HG02943 (cell line): ENCODE measurements at regions not wholly inside any gene's neighbourhood (a gene's known extent, or its start where the extent isn't known, plus 50 kb on each side); places are given as distances from the start of the nearest gene placed in this dataset.

Experiments used
- ATAC-seq: cut with Tn5 transposase; IDR thresholded peaks from one replicate; pipeline ENCODE4 v1.9.1; 2021; ENCODE audit warnings: mild to moderate bottlenecking, low read depth, moderate library complexity; ENCODE audit not compliant: unreplicated experiment

DNA sequence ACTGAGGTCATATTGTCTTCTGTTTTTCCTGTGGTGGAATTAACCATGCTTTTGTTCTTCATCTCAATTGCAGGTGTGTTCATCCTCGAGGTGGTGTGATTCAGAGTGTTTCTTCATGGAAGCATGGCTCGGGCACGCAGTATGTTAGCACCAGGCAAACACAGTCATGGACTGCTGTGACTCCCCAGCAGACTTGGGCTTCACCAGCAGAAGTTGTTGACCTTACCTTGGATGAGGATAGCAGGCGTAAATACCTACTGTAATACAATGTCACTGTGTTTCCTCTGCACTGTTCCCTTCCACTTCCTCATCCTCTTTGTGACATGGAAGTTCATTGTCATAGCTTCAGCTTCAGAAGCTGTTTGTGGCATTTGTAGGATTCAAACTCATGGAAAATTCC is 158.7 kb downstream of the HAUS1 start:
- no peak for ATAC-seq

DNA sequence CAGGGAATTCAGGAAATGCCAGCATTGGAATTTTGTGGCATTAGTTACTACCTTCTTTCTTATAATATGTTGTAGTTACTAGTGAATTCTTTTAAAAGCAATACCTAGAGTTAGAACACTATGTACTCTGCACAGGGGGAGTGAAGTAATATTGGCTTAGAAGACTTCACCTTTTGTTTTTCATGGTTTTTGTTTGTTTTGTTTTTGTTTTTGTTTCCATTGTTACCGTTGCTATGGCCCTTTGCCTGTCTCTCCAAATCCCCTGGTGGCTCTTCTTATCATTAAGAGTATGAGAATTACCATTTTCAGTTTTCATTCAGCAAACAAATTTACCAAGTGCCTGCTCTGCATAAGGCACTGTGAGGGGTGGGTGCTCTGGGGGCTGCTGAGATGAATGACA is 160.1 kb downstream of the HAUS1 start:
- no peak for ATAC-seq

DNA sequence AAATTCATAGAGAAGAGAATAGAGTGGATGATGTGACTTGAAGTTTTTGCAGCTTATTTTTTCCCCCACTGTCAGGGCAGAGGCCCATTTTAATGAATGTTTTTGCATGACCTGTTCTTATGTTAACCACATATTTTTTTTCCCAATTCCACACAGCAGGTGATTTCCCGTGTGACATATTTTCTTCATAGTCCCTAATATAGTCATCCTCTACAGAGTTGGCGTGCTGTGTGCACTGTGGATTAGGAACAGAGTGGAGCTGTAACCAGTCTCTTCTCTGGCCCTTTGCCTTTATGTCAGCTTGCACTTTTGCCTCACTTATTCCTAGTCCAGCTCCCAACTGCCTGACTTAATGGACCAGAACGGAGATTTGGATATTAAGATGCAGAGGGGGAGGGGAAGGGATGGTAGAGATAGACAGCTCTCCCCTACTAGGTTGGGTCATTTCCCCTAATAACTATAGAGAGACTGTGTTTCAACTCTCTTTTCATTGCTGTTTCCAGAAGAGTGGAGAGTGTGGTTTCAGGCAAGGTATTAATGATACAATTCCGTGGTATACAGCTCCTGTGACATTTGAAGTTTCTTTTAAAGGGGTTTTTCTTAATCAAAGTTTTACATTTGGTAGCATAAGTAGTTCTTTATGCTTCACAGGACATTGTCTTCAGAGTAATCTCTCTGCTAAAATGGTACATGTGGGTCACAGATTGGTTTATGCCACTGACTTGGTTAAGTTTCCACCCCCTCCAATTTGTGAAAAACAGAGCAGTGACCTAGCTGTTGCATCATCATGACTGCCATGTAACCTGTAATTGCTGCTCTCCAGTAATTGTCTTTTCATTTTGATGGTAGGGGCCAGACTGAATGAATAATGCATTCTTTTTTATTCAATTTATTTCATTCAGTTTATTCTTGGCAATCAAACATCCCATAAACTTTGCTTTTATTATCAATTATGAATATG is 161.3 kb downstream of the HAUS1 start:
- no peak for ATAC-seq

DNA sequence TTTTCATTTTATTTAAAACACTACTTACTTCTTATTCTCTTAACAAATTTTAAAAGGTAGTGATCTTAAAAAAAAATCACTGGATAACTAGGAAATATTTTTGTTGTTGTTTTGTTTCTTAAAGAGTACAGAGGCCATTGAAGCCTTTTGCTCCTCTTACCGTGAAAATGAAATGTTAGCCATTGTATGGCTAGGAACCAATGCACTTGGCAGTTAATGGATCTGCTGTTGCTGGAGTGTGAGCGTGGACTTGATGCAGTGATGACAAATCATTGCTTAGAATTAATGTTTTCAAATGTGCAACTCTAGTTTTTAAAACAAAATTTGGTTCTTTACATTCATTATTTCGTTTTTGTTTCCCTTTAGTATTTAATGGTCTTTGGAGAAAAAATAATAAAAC is 162.3 kb downstream of the HAUS1 start:
- no peak for ATAC-seq

DNA sequence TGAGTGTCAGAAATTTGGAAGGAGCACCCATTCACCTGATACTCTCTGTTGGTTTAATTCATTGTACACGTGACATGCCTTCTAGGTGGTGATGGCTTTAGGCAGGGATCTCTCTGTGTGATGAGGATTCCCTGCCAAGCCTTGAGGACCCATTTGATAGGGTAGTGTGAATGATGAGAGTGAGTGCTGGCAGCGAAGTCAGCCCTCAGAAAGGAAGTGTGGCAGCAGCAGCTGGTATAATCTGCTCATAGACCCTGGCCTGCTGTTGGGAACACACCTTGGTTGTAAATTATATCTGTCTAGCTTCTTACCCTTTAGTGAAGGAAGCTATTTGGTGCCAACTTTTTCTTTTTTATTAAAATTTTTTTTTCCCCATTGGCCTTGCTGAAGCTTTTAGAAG is 164.5 kb downstream of the HAUS1 start:
- ATAC-seq = no peak

DNA sequence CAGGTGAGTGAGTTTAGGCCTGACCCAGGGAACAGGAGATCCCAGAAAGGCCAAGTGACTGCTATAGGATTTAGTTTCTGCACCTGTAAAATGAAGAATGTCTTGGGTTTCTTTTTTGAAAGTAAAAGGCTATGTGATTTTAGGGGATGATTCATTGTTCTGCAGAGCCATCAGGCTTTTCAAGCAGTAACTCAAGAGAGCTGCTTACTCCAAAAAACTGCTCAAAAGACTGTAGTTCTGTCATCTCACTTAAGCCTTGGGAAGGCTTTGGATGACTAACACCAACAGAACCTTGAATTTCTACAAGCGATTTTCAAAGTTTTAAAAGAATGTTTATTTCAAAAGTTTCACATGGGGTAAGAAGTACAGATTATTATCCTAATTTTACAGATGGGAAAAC is 165.1 kb downstream of the HAUS1 start:
- ATAC-seq = no peak

DNA sequence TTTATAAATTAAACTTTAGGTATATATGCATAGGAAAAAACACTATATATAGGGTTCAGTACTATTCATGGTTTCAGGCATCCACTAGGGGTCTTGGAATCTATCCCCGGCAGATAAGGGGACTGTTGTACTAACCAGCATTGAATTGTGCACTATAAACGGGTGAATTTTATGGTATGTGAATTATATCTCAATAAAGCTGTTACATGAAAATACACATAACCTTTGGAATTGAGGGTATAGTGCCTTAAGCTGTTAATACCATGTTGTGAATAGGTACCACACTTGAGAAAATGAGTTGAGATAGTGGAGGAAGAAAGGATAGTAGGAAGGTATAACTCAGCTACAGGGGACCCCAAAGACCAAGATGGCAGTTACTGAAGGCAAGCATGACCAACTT is 167.3 kb downstream of the HAUS1 start:
- ATAC-seq = no peak

DNA sequence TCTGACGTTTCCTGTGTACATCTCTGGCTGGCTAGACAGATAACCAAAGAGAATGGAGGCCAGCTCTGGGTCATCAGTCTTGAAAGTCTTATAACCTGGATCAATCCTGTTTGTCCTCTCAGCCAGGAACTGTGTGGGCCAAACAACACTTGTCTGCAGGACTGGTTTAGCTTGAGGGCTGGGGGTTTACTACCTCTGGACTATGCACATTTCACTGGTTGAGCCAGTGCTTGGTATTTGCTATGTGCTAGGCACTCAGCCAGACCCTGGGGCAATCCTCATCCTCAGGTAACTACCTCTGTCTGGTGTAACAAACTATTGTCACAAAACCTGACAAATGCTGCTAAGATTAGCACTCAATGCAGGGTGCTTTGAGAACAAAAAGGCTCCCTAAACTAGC is 169.7 kb downstream of the HAUS1 start:
- ATAC-seq = no peak

DNA sequence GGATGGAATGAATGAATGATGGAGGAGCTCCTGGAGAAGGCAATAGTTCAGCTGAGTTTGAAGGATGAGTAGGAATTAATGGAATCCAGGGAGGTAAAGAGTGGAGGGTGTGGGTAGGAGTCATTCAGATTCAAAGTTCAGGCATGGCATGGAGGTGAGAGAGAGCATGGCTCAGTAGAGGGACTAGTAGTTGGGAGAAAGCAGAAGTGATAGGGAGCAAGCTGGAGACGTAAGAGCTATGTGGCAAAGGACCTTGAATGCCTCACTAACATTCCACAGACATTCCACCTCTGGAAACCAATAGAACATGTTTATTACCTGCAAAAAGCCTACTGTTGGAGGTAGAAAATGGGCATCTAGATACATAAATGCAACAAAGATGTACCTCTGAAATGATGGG is 170.1 kb downstream of the HAUS1 start:
- no peak for ATAC-seq

DNA sequence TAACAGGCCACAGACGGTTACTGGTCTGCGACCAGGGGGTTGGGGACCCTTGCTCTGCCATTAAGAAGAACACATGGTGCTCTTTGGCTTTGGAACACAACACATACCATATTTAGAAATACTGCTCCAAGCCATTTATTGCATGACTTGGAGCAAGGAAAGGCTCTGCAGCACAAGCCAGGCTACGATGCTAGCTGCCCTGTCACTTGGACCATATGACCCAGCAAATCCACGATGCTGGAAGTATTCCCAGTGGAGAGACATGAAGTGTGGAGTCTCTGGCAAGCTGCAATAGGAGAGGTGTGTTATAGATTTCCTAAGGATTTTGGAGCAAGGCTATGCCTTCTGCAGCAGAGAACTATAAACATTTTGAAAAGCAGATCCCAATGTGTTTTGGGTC is 171.2 kb downstream of the HAUS1 start:
- ATAC-seq = no peak

DNA sequence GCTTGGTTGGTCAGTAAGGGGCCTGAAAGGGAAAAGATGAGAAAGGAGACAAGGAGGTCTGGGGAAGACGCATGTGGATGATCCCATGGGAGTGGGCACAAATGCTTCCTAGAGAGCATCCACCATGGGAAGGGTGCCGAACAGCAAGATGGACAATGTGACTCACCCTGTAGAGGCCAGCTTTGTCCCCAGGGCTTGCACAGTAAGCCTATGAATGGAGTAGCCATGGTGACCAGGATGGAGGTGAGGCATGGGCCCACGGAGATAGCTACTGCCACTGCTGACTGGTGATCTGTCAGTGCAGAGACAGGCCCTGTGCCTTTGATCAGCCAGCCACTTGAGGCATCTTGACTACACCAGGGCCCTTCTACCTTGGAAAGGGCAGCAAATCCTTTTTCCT is 172.6 kb downstream of the HAUS1 start:
- no peak for ATAC-seq

DNA sequence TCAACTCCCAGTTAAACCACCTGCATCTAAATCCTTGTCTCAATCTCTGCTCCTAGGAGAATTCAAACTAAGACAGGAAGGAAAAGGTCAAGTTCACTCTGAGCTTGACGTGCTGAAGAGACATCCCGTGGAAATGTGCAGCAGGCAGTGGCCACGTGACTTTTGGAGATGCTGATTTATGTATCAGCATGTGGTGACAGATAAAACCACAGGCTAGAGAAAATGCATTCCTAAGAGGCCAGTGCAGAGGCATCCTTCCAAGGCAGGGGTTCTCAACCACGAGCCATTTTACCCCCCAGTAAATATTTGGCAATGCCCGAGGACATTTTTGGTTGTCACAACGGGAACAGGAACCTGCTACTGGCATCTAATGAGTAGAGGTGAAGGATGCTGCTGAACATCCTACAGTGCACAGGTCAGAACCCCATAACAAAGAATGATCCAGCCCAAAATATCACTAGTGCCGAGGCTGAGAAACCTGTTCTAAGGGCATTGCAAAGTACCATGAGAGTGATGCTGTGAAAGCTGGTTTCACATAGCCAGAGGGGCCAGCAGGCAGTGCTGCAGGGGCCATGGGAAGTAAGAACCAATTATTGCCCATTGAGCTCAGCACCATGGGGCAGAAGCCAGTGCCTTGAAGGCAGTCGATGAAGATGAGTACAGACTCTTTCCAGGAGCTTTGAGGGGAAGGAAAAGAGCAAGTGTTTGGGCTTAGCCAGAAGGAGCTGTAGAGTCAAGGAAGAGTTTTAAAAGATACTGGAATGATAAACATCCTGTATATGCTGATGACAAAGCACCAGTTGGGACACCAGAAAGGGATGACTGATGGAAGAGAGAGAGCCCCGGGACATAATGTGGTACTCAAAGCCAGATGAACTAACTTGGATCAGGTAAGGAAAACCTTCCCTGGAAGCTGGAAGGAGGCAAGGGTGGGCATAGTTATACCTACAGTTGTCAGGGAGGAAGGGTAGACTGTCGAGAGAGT is 174.6 kb downstream of the HAUS1 start:
- no peak for ATAC-seq

DNA sequence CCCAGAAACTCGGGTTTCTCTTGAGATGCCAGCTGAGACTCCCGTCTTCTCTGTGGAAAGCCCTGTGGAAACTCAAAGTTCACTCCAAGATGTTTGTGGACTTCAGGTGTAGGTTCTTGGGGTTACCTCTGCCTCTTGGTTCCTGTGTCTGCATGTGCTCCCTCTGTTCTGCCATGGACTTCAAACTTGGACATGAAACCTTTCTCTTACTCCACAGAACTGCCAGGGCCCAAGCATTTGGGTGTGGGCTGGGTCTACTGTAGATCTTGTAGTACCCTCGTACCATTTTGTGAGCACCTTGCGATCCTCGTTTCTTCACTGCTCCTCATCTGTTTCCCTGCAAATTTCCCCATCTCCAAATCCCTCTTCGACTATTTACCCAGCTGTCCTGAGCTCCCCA is 175.5 kb downstream of the HAUS1 start:
- ATAC-seq = no peak

DNA sequence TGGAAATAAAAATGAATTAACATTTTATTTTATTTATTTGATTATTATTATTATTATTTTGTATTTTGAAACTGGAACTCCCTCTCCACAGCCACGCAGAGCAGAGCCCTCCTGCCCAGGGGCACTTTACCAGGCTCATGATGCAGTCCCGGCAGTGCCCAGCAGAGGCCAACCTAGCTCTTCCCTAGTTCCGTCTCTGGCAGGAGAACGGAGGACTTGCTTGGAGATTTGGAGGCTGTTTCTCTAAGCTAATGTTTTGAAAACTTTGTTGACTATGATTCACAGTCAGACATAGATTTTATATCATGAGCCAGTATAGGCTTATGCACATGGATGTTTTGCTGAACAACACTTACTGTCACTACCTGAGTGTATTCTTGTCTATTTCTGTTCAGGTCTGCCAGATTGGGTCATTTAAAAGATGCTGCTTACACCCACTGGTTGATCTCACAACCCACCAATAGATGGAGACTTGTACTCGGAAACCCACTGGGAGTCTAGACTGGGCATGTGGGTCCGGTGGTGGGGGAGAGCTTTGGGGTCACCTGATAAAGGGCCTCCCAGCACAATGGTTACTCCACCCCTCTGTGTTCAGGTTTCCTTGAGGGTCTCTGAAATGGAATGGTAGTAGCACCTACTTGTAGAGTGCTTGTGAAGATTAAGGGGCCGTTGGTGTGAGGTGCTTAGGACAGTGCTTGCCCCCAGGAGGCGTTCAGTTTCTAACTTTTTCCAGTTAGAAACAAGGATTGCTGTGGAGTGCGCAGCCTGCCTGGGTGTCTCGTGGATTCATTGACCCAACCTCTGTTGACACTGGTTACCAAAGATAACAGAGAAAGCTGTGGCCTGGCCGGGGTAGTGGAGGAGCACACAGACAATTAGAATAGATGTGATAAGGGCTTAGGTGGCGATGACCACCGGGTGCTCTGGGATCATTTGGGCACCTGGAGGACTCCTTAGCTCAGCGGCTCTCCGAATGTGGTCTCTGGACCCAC is 177.3 kb downstream of the HAUS1 start:
- peak; percentile 62 for ATAC-seq

DNA sequence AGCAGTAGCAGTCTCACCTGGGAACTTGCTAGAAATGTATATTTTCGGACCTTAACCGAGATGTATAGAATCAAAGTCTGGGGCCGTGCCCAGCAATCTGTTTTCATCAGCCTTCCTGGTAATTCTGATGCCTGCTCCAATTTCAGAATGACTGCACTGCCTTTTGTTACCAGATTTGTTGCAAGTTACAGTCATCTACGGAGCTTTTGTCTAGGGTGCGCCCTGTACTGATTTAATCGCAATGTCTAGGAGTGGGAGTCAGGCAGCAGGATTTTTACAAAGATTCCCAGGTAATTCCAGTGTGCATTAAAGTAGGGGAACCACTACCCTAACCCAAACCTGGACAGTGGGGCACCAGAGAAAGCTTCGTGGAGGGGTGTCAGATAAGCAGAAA is 178.0 kb downstream of the HAUS1 start:
- no peak for ATAC-seq

DNA sequence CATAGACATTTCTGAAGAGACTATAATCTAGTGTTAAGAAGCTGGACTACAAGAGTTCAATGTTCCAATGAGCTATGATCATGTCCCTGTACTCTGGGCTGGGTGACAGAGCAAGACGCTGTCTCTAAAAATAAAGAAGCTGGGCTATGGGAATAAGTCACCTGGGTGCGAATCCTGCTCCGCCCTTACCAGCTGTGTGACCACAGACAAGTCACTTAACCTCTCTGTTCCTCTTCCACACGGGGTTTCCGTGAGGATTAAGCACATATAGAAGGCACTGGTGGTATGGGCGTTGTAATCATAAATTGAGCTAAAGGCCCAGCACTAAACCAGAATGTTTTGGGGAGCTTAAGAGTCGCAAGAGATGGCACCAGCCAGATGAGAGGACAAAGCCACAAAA is 178.5 kb downstream of the HAUS1 start:
- ATAC-seq = no peak

DNA sequence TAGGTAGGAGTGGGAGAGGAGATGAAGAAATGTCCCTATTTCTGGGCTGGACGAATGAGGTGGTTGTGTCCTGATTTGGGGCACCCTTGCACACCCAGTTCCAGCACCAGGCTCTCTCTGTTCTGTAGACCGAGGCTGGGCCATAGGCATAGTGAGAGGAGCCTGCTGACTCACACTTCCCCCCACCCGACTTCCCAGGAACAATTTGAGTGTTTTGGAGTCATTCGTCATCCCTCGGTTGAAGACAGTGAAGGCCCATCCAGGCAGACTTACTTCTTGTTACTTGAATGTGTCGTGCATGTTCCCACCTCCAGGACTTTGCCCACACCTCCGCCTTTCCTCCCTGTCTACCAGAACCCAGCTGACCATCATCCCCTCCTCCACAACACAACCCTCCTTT is 179.1 kb downstream of the HAUS1 start:
- no peak for ATAC-seq

DNA sequence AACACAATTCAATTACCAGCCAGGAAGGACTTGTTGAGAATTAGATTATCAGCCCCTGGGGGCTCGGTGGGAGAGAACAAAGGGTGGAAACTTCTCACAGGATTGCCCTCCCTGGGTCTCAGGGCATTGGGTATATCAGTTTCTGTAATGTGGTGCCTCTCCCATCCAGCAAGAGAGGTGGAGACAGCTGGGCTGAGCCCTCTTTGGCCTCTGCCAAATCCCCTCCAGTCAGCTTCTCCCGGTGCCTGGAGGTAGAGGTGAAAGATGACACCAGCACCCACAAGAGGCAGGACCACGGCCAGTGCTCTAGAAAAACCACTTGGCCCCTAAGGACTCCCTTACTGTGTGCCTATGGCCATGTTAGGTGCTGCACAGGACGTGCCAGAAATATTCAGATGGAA is 179.7 kb downstream of the HAUS1 start:
- ATAC-seq = no peak

DNA sequence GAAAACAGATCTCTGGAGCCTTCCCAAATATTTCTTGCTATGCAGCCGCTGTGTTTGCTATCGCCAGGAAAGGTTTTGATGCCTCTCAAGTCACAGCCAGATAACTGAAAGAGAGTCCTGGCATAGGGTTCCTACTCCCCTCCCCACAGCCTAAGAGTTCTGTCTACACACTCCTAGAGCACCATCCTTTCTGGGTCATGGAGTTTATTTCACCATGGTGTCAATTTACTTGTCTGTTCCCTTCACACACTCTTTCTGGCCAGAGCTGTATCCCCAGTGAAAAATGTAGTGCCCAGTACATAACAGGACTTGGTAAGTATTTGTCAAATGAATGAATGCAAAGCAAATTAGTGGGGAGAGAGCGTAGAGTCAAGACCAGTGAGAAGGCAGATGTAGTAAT is 185.3 kb downstream of the HAUS1 start:
- ATAC-seq = no peak

DNA sequence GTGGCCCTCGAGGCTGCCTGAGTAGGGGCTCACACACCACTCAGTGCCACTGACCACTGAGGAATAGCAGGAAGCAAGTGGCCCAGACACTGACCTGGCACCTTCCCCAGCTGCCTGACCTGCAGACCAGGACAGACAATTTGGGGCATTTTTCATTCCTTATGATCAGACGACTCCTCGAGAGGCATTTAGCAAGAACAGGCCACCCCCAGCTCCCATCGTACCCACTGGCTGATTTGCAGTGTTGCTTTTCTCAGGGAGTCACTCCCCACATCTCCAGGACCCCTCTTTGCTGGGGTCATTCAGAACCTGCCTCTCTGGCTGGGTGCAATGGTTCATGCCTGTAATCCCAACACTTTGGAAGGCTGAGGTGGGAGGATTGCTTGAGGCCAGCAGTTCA is 185.7 kb downstream of the HAUS1 start:
- no peak for ATAC-seq
